ENCODE measurements at regions not wholly inside any gene's neighbourhood (a gene's known extent, or its start where the extent isn't known, plus 50 kb on each side); places are given as distances from the start of the nearest gene placed in this dataset.

DNA sequence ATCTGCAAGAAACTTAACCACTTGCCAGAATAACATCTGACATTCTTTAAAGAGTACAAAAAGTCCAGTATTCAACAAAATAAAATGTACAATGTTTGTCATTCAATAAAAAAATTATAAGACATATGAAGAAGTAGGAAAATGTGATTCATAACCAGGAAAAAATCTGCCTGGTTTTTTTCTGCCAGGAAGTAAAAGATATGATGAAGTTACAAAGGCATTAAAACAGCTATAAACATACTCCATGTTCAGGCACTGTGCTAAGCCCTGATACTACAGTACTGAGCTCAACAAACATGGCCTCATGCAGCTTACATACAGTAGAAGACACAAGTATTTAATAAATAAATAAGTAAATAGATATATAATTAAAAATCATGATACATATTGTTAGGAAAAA lies 178.4 kb upstream of the STT3B start:
- Mint-ChIP-seq H3K36me3 (ENCODE audit: low read depth) (peaks cover 8% of the 10 kb centered on the region), H3K4me3 (no peak overlapping the region), H3K27me3 (no peaks in the 10 kb centered on the region), H3K27ac (no peak overlapping the region), H3K4me1 (peaks cover 22% of the 10 kb centered on the region)
- no peak for DNase-seq
- no peaks in the 10 kb centered on the region for H3K9me3 ChIP-seq (ENCODE audit: control insufficient read depth, low read length, poor library complexity, severe bottlenecking)
- no peak for ATAC-seq

DNA sequence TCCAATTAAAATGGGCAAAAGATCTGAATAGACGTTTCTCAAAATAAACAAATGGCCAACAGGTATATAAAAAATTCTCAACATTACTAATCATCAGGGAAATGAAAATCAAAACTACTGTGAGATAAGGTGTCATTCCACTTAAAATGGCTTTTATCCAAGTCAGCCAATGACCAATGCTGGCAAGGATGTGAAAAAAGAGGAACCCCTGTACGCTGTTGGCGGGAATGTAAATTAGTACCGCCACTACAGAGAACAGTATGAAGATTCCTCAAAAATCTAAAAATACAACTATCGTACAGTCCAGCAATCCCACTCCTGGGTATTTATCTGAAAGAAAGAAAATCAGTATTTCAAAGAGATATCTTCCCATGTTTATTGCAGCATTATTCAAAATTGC lies 176.9 kb upstream of the STT3B start:
- H3K27me3 Mint-ChIP-seq = no peaks in the 10 kb centered on the region
- peaks cover 22% of the 10 kb centered on the region for H3K4me1 Mint-ChIP-seq
- H3K9me3 ChIP-seq (ENCODE audit: control insufficient read depth, low read length, poor library complexity, severe bottlenecking) = no peaks in the 10 kb centered on the region
- DNase-seq = no peak
- no peak for ATAC-seq
- H3K4me3 Mint-ChIP-seq = no peak overlapping the region
- no peak overlapping the region for H3K27ac Mint-ChIP-seq
- H3K36me3 Mint-ChIP-seq (ENCODE audit: low read depth) = peaks cover 8% of the 10 kb centered on the region

DNA sequence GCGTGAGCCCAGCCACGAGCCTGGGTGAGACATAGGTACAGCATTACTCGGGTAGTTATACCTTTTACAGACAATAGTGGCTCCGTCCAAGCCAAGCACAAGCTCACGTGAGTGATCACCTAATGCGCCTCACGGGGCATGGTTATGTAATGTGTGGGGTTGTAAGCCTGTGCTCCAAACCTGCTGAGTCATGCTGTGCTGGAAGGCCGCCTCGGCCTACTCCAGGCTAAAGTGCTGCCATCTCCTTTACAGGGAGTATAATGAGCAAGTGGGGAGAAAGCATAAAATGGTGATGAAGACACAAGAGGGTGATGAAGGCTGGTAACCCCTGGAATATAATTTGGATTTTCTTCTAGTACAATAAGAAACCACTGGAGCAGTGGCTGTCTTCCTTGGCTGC lies 175.8 kb upstream of the STT3B start:
- ATAC-seq = no peak
- H3K9me3 ChIP-seq (ENCODE audit: control insufficient read depth, low read length, poor library complexity, severe bottlenecking) = no peaks in the 10 kb centered on the region
- Mint-ChIP-seq H3K27me3 (no peaks in the 10 kb centered on the region), H3K4me1 (peaks cover 27% of the 10 kb centered on the region), H3K27ac (no peak overlapping the region), H3K4me3 (no peak overlapping the region), H3K36me3 (ENCODE audit: low read depth) (peaks cover 8% of the 10 kb centered on the region)
- DNase-seq = no peak

DNA sequence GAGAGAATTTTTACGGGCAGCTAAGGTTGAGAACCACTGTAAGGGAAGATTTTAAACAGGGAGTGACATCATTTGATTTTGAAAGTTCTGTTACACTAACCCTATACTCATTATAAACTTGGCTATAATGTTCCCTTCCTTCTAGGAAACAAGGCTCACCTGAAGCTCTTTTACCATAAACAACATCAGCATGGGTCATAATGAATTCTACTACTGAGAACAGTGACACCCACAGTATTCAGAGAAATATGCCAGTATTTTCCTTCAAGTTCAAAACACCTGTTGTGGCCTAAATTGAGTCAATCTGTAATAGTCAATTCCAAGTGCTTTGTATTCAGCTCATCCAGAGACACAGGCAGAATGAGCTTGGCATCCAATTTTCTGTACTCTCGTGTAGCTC lies 175.3 kb upstream of the STT3B start:
- Mint-ChIP-seq H3K4me3 (peak overlapping the region; percentile 41), H3K27me3 (no peaks in the 10 kb centered on the region), H3K4me1 (peaks cover 29% of the 10 kb centered on the region), H3K36me3 (ENCODE audit: low read depth) (peaks cover 6% of the 10 kb centered on the region), H3K27ac (peak overlapping the region; percentile 63)
- H3K9me3 ChIP-seq (ENCODE audit: control insufficient read depth, low read length, poor library complexity, severe bottlenecking) = no peaks in the 10 kb centered on the region
- DNase-seq (no peak), ATAC-seq (no peak)

DNA sequence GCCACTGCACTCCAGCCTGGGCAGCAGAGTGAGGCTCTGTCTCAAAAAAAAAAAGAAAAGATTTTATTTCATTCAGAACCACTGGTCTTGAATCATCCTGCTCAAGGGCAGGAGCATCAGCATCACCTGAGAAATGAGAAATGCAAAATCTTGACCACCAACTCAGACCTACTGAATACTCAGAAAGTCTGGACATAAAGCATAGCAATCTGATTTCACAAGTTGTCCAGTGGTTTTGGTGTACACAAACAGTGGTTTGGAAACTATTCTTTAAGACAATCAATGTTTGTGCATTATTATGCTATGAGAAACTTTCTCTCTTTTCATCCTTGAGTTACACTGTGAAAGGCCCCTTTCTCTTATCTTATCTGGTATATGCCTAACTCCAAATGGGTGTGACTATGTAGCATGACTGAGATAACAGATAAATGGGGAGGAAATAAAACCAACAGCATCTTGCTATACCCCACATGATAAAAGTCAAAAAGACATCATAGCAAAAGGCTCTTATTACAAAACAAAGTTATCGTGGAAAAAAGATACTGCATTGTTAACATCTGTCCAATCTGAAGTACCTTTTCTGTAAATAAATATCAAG lies 174.2 kb upstream of the STT3B start:
- no peaks in the 10 kb centered on the region for H3K9me3 ChIP-seq (ENCODE audit: control insufficient read depth, low read length, poor library complexity, severe bottlenecking)
- H3K27ac Mint-ChIP-seq = peak overlapping the region; percentile 63
- no peak for DNase-seq
- H3K36me3 Mint-ChIP-seq (ENCODE audit: low read depth) = peaks cover 5% of the 10 kb centered on the region
- no peak overlapping the region for H3K4me3 Mint-ChIP-seq
- H3K27me3 Mint-ChIP-seq = no peaks in the 10 kb centered on the region
- ATAC-seq = no peak
- H3K4me1 Mint-ChIP-seq = peaks cover 27% of the 10 kb centered on the region

DNA sequence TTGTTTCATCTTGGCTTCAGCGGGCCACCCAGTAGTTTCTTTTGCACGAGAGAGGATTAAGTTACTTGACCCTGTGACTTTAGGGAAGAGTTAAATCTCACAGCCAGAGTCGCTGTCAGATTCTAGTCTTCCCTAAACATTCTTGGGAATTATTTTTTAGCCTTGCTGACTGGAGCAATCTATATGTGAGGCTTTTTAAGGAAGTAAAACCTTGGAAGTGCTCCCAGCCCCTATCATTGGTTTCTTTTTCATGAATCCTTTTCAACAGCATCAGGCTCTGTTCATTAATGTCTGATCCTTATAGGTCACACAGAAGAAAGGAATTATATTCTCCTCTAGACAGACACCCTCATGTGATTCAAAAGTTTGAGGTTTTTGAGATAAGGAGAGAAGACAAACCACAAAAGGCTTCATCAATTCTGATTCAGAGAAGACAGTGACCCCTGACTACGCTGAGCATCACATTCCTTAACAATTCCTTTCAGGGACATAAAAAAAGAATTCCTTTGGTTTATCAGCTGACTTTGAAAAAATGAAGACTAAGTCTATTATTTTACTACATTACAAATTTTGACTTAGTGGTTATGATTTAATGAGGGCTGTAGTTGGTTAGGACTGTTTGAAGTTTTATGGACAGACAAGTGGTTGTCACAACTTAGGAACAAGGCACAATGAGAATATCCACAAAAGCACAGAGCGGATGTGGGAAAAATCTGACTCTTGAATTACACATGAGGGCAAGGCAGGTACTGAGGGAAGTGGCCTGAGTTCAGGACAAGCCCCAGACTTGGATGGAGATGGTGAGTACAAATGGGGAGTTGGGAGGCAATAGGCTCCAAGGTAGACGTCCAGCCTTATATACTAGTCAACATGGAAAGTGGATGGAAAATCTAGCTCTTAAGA lies 171.1 kb upstream of the STT3B start:
- H3K4me3 Mint-ChIP-seq = no peak overlapping the region
- H3K27me3 Mint-ChIP-seq = no peaks in the 10 kb centered on the region

DNA sequence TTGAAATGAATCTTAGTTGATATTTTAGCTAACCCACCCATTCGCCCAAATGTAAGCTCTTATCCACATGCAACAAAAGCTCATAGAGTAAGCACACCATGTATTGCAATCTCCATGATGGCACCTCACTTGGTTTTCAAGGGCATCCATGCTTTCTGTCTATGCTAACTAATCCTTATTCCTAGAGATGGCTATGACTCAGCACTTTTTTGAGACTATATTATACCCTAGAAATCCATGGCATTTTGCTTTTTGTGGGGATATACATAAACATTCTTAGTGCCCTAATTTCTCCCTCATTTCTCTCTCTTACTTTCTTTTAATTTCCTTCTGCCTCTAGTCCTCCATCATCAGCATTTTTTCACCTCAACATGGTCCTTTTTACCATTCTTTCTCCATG lies 168.5 kb upstream of the STT3B start:
- no peak overlapping the region for H3K27ac Mint-ChIP-seq
- DNase-seq (no peak), ATAC-seq (no peak)
- H3K27me3 Mint-ChIP-seq = no peaks in the 10 kb centered on the region
- no peaks in the 10 kb centered on the region for H3K9me3 ChIP-seq (ENCODE audit: control insufficient read depth, low read length, poor library complexity, severe bottlenecking)
- no peaks in the 10 kb centered on the region for H3K36me3 Mint-ChIP-seq (ENCODE audit: low read depth)
- H3K4me3 Mint-ChIP-seq = no peak overlapping the region
- H3K4me1 Mint-ChIP-seq = peaks cover 15% of the 10 kb centered on the region

More for the DNA sequence above, 171.1 kb upstream of the STT3B start:
- ATAC-seq = no peak
- H3K9me3 ChIP-seq (ENCODE audit: control insufficient read depth, low read length, poor library complexity, severe bottlenecking) = no peaks in the 10 kb centered on the region
- H3K4me1 Mint-ChIP-seq = peaks cover 29% of the 10 kb centered on the region
- DNase-seq = no peak
- H3K27ac Mint-ChIP-seq = no peak overlapping the region
- H3K36me3 Mint-ChIP-seq (ENCODE audit: low read depth) = peaks cover 2% of the 10 kb centered on the region

DNA sequence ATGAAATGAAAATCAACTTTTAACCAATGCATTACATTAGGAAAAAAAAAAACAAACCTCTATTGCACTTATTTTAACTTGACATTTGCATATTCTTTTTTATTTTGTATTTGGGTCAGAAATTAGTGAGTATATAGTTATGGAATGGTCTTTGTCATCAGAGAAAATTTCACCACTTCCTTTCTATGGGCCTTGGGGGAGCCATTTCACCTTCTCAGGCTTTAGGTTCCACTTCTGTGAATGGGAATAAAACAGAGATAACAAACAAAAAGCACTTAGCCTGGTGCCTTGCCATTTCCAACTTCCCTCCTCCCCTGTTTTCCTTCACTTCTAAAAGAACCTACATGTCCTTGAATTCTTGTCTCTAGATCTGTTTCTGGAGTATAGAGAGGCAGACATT lies 168.0 kb upstream of the STT3B start:
- H3K27ac Mint-ChIP-seq = no peak overlapping the region
- H3K9me3 ChIP-seq (ENCODE audit: control insufficient read depth, low read length, poor library complexity, severe bottlenecking) = no peaks in the 10 kb centered on the region
- H3K4me3 Mint-ChIP-seq = no peak overlapping the region
- peaks cover 15% of the 10 kb centered on the region for H3K4me1 Mint-ChIP-seq
- H3K36me3 Mint-ChIP-seq (ENCODE audit: low read depth) = no peaks in the 10 kb centered on the region
- DNase-seq (no peak), ATAC-seq (no peak)
- no peaks in the 10 kb centered on the region for H3K27me3 Mint-ChIP-seq

DNA sequence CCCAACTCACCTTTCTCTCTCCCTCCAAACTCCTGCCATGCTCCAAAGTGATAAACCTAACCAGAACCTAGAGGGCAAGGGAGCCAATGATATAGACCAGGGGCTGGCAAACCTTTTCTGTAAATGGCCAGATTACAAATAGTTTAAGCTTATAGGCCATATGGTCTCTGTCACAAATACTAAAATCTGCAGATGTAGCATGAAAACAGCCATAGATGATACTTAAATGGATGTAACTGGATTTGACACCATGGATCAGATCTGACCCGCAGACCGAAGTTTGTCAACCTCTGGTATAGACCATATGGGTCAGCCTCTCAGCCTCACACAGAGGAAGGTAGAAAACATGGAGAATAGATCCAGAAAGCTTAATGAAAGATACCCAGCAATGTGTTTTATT lies 165.2 kb upstream of the STT3B start:
- no peak for DNase-seq
- Mint-ChIP-seq H3K4me1 (peaks cover 7% of the 10 kb centered on the region), H3K27ac (no peak overlapping the region), H3K36me3 (ENCODE audit: low read depth) (no peaks in the 10 kb centered on the region), H3K27me3 (no peaks in the 10 kb centered on the region), H3K4me3 (no peak overlapping the region)
- no peak for ATAC-seq
- H3K9me3 ChIP-seq (ENCODE audit: control insufficient read depth, low read length, poor library complexity, severe bottlenecking) = no peaks in the 10 kb centered on the region

DNA sequence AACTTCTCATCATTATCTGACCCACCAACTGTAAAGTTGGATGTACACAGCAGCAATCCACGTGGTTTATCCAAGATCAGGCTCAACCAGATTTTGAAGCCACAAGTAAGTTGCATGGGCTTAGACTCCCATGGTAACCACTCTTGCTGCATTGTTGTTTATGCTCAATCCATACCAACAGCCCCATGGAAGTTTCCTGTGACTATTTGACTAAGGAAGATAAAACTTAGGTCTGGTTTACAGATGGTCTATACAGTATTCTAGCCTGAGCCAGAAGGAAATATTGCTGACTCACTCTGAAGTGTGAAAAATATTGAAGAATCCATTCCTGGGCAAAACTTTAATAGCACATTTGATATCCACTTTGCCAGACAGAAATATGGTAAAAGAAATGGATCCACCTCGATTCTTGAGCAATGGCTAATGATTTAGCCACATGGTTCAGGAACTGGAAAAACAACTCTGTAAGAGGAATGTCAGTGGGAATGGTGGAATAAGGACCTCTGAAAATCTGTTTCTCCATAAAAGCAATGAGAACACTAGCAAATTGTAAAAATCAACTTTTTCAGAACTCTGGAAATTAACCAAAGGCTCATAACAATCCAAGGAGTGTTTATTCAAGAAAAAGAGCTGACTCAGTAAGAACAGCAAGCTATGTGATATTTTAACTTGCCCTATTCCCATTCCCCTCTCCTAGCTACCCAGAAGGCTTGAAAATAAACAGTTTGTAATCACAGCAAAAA lies 162.9 kb upstream of the STT3B start:
- H3K36me3 Mint-ChIP-seq (ENCODE audit: low read depth) = no peaks in the 10 kb centered on the region
- ATAC-seq = no peak
- no peak for DNase-seq
- H3K27me3 Mint-ChIP-seq = no peaks in the 10 kb centered on the region
- H3K4me1 Mint-ChIP-seq = peaks cover 7% of the 10 kb centered on the region
- no peak overlapping the region for H3K27ac Mint-ChIP-seq
- no peak overlapping the region for H3K4me3 Mint-ChIP-seq
- H3K9me3 ChIP-seq (ENCODE audit: control insufficient read depth, low read length, poor library complexity, severe bottlenecking) = no peaks in the 10 kb centered on the region

DNA sequence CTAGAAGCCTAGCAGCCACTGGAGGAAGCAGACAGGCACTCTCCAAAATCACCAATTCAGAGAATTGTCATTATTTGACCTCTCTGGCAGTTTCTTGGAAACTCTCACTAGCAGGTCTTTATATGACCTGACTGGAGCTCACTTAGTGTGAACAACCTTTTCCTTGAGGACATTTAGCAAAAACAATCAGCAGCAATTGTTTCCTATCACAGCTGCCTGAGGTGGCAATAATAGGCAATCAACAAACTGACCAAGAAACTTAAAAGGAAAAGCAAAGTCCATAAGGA lies 162.4 kb upstream of the STT3B start:
- H3K27me3 Mint-ChIP-seq = no peaks in the 10 kb centered on the region
- peaks cover 5% of the 10 kb centered on the region for H3K4me1 Mint-ChIP-seq
- H3K4me3 Mint-ChIP-seq = no peak overlapping the region
- no peaks in the 10 kb centered on the region for H3K9me3 ChIP-seq (ENCODE audit: control insufficient read depth, low read length, poor library complexity, severe bottlenecking)
- ATAC-seq = no peak
- DNase-seq = no peak
- no peak overlapping the region for H3K27ac Mint-ChIP-seq
- no peaks in the 10 kb centered on the region for H3K36me3 Mint-ChIP-seq (ENCODE audit: low read depth)

DNA sequence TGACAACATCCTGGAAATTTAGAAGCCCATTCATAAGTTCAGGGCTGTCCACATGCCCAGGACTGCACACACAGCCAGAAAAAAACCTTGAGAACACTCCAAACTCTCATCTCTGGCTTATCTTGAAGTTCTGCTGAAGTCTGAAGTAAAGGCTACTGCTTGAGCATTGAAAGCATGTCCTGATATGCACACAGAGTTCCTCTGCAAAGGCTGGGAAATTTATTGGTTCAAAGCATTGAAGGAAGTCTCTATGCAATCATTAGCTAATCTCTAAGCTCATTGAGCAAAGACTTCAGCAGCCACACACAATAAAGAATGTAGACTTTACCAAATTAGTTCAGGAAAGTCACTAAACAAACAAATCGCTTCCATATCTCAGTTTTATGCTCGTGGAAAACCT lies 162.0 kb upstream of the STT3B start:
- Mint-ChIP-seq H3K4me3 (no peak overlapping the region), H3K36me3 (ENCODE audit: low read depth) (no peaks in the 10 kb centered on the region), H3K27me3 (no peaks in the 10 kb centered on the region), H3K4me1 (peaks cover 5% of the 10 kb centered on the region), H3K27ac (no peak overlapping the region)
- ATAC-seq (no peak), DNase-seq (no peak)
- H3K9me3 ChIP-seq (ENCODE audit: control insufficient read depth, low read length, poor library complexity, severe bottlenecking) = no peaks in the 10 kb centered on the region

DNA sequence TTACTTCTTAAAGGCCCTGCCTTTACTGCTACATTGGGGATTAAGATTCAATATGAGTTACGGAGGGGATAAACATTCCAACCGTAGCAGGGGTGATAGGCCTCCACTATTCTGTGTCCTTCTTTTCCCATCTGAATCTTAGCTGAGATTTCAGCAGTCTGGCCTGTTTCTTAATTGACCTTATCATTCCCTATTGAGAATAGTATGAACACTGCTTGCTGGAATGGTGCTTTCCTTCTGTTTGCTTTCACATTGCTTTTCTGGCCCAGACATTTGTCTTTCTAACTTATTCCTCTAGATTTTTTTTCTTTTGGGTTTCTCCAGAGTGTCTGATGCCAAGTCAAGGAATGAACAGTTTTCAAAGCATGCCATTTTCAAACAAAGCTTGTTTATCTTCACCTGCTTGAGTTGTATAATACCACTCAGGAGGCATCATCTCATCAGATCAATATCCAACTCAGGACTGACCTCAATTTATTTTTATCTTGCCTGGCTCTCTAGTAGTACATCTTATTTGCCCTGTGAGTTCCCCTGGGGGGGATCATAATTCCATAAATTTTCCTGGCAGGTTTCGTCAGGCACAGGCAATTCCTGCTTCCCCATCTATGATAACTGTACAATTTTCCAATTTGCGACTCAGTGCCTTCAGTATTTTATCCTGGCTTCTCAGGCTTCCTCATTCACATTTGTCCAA lies 161.1 kb upstream of the STT3B start:
- no peaks in the 10 kb centered on the region for H3K9me3 ChIP-seq (ENCODE audit: control insufficient read depth, low read length, poor library complexity, severe bottlenecking)
- H3K4me1 Mint-ChIP-seq = peaks cover 10% of the 10 kb centered on the region
- no peak for ATAC-seq
- no peak overlapping the region for H3K27ac Mint-ChIP-seq
- H3K4me3 Mint-ChIP-seq = no peak overlapping the region
- no peak for DNase-seq
- no peaks in the 10 kb centered on the region for H3K36me3 Mint-ChIP-seq (ENCODE audit: low read depth)
- H3K27me3 Mint-ChIP-seq = no peaks in the 10 kb centered on the region
